GM23338 (cell line): ENCODE measurements at regions not wholly inside any gene's neighbourhood (a gene's known extent, or its start where the extent isn't known, plus 50 kb on each side); places are given as distances from the start of the nearest gene placed in this dataset.

Source experiments
- CTCF ChIP-seq, 2 experiments: fragments of 200-600 bp in 1 of 2; sonication (generic) in 1 of 2; conservative IDR thresholded peaks; 2 replicates each; pipeline versions ENCODE4 v1.5.1 to v1.6.1; 2016 to 2017; ENCODE audit warnings: antibody characterized with exemption in 2 of 2, low read depth in 2 of 2, mild to moderate bottlenecking in 2 of 2, moderate library complexity in 1 of 2
- EZH2 ChIP-seq: fragments of 200-600 bp; sonication (generic); IDR thresholded peaks from one replicate; pipeline ENCODE4 v1.8.0; 2017; ENCODE audit warnings: antibody characterized with exemption, mild to moderate bottlenecking, low read depth; ENCODE audit not compliant: unreplicated experiment
- EZH2phosphoT487 ChIP-seq: fragments of 200-600 bp; sonication (generic); IDR thresholded peaks from one replicate; pipeline ENCODE4 v1.8.1; 2018; ENCODE audit warnings: antibody characterized with exemption; ENCODE audit not compliant: unreplicated experiment
- JUNB ChIP-seq: IDR thresholded peaks from one replicate; pipeline ENCODE4 v1.6.1; 2016; ENCODE audit warnings: antibody characterized with exemption; ENCODE audit not compliant: unreplicated experiment
- POLR2AphosphoS5 ChIP-seq: IDR thresholded peaks from 2 replicates; pipeline ENCODE4 v1.6.1; 2016; ENCODE audit warnings: antibody characterized with exemption, low read depth
- REST ChIP-seq: IDR thresholded peaks from one replicate; pipeline ENCODE4 v1.6.1; 2018; ENCODE audit warnings: antibody characterized with exemption; ENCODE audit not compliant: unreplicated experiment
- STAT1 ChIP-seq: IDR thresholded peaks from one replicate; pipeline ENCODE4 v1.6.1; 2016; ENCODE audit warnings: antibody characterized with exemption; ENCODE audit not compliant: unreplicated experiment
- ZNF462 ChIP-seq: fragments of 250-450 bp; sonication (Bioruptor Pico); IDR thresholded peaks from 2 replicates; pipeline ENCODE4 v1.5.0; 2020; ENCODE audit warnings: mild to moderate bottlenecking, moderate library complexity

GRCh38 chr1:57678138-57678537, 254.3 kb upstream of the DAB1 start:
- TF ChIP-seq EZH2 (no peak), CTCF (conservative IDR thresholded peaks at IDR 0.05; ENCODE audit: low read depth in 2 of 2) (no peak), POLR2AphosphoS5 (no peak), EZH2phosphoT487 (no peak), ZNF462 (CRISPR knock-in tag) (no peak), STAT1 (no peak), REST (no peak), JUNB (no peak)
